ENCODE measurements at regions not wholly inside any gene's neighbourhood (a gene's known extent, or its start where the extent isn't known, plus 50 kb on each side); places are given as distances from the start of the nearest gene placed in this dataset.

GRCh38 chr2:220101980-220102379 is 474.6 kb downstream of the SLC4A3 start:
- Histone ChIP-seq H3K4me3 (ENCODE audit: low read depth, low read length) (no peak overlapping the region), H3K36me3 (ENCODE audit: control insufficient read depth, insufficient read depth, low read length) (no peaks in the 10 kb centered on the region), H3K27me3 (ENCODE audit: control insufficient read depth, insufficient read depth, low read length) (no peaks in the 10 kb centered on the region)
- no peak for TF ChIP-seq CTCF (IDR thresholded peaks at IDR 0.05; ENCODE audit: insufficient read depth, low read depth, low read length)
- CTCF ChIA-PET, result no interaction called here
- DNase-seq (ENCODE audit: low read depth), result no peak
- POLR2A ChIA-PET, result interaction anchor here (0.6 kb wide), 1 partner anchor 989 kb away, joined by 3 read pairs; no protein-coding TSS in a partner anchor

- CTCF ChIA-PET, result interaction anchor here (0.8 to 1.7 kb wide), 4 partner anchors 11 to 430 kb away, joined by 3 to 4 read pairs (median 3); no protein-coding TSS in a partner anchor
- H3K36me3 ChIP-seq (ENCODE audit: control insufficient read depth, insufficient read depth, low read length), result no peaks in the 10 kb centered on the region
- no peak overlapping the region for H3K4me3 ChIP-seq (ENCODE audit: low read depth, low read length)
- no peak for DNase-seq (ENCODE audit: low read depth)
- POLR2A ChIA-PET, result no interaction called here
- H3K27me3 ChIP-seq (ENCODE audit: control insufficient read depth, insufficient read depth, low read length), result no peaks in the 10 kb centered on the region
- no peak for TF ChIP-seq CTCF (IDR thresholded peaks at IDR 0.05; ENCODE audit: insufficient read depth, low read depth, low read length)
These were observed 476.2 kb downstream of the SLC4A3 start for GRCh38 chr2:220103596-220103995.

GRCh38 chr2:220104871-220105351 is 477.5 kb downstream of the SLC4A3 start:
- TF ChIP-seq CTCF (IDR thresholded peaks at IDR 0.05; ENCODE audit: insufficient read depth, low read depth, low read length), result peak; percentile 49
- no peak for DNase-seq (ENCODE audit: low read depth)
- no peaks in the 10 kb centered on the region for H3K27me3 ChIP-seq (ENCODE audit: control insufficient read depth, insufficient read depth, low read length)
- no peaks in the 10 kb centered on the region for H3K36me3 ChIP-seq (ENCODE audit: control insufficient read depth, insufficient read depth, low read length)
- H3K4me3 ChIP-seq (ENCODE audit: low read depth, low read length), result no peak overlapping the region
- ChIA-PET POLR2A (interaction anchor here (0.6 kb wide), 1 partner anchor 103 kb away, joined by 3 read pairs; no protein-coding TSS in a partner anchor), CTCF (interaction anchor here (0.7 to 1.7 kb wide), 9 partner anchors 10 to 163 kb away, joined by 3 to 9 read pairs (median 4); no protein-coding TSS in a partner anchor)

- TF ChIP-seq CTCF (IDR thresholded peaks at IDR 0.05; ENCODE audit: insufficient read depth, low read depth, low read length), result no peak
- no peak for DNase-seq (ENCODE audit: low read depth)
- POLR2A ChIA-PET, result no interaction called here
- Histone ChIP-seq H3K4me3 (ENCODE audit: low read depth, low read length) (no peak overlapping the region), H3K27me3 (ENCODE audit: control insufficient read depth, insufficient read depth, low read length) (no peaks in the 10 kb centered on the region), H3K36me3 (ENCODE audit: control insufficient read depth, insufficient read depth, low read length) (no peaks in the 10 kb centered on the region)
- CTCF ChIA-PET, result interaction anchor here (0.8 to 1.5 kb wide), 5 partner anchors 8 to 370 kb away, joined by 3 to 4 read pairs (median 4); no protein-coding TSS in a partner anchor
These were observed 478.6 kb downstream of the SLC4A3 start for GRCh38 chr2:220106065-220106464.

GRCh38 chr2:220107380-220107791 is 480.0 kb downstream of the SLC4A3 start:
- ChIA-PET POLR2A (no interaction called here), CTCF (no interaction called here)
- no peak overlapping the region for H3K4me3 ChIP-seq (ENCODE audit: low read depth, low read length)
- H3K36me3 ChIP-seq (ENCODE audit: control insufficient read depth, insufficient read depth, low read length), result no peaks in the 10 kb centered on the region
- no peaks in the 10 kb centered on the region for H3K27me3 ChIP-seq (ENCODE audit: control insufficient read depth, insufficient read depth, low read length)
- DNase-seq (ENCODE audit: low read depth), result no peak
- TF ChIP-seq CTCF (IDR thresholded peaks at IDR 0.05; ENCODE audit: insufficient read depth, low read depth, low read length), result no peak
